ENCODE measurements at regions not wholly inside any gene's neighbourhood (a gene's known extent, or its start where the extent isn't known, plus 50 kb on each side); places are given as distances from the start of the nearest gene placed in this dataset.
"Not testable (repeated sequence)": the region's sequence is repeated elsewhere in the genome, so short reads cannot be mapped to it uniquely, and the experiment has no call there.

DNA sequence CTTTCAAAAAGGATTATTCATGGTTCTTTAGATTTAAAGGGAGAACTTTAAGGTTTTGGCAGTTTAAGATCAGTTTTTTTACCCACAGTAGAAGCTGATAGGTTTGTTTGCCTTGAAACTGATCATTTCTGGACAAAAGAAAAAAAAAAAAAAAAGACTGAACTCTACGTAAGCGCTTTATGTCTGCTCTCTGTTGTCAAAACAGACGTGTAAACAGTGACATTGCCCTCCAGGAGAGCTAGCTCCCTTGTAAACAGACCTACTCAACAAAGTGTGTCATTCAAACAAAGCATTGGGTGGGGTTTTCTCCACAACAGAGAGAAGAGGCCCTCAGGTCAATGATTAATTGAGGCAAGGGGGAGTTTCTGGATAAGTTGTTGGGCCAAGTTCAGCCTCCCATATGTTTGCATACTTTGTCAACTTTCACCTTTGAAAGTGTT is 568.1 kb upstream of the LRRN3 start:
- DNase-seq, result no peak

DNA sequence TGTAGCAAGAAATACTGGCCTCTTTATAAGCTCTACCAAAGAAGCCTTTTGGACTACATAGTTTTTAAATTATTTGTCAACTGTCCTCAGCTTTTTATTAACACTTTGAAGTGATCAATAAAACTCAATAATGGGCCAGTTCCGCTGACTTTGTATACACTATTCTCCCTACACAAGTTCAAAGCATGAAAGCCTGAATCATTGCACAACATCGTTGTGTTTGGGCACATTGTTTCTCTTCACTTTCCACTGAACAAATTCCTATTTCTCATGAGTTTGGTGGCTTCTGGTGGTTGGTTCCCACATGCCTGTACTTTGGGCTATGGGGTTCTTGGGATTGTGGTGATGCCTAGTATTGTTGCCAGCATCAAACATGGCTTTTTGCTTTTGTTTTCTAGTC is 561.8 kb upstream of the LRRN3 start:
- DNase-seq, result no peak

DNA sequence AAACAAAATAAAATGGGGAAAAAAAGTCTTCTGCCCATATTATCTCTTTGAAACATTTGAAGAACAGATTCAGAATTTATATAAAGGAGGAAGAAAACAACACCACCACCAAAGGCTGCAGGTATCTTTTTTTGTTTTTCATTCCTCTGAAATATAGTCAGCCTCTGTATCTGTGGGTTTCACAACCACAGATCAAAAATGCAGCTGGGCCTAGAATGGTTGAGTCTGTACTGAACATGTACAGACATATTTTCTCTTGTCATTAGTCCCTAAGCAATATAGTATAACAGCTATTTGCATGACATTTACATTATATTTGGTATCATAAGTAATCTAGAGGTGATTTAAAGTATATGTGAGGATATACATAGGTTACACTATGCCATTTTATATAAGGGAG is 559.7 kb upstream of the LRRN3 start:
- DNase-seq, result no peak

DNA sequence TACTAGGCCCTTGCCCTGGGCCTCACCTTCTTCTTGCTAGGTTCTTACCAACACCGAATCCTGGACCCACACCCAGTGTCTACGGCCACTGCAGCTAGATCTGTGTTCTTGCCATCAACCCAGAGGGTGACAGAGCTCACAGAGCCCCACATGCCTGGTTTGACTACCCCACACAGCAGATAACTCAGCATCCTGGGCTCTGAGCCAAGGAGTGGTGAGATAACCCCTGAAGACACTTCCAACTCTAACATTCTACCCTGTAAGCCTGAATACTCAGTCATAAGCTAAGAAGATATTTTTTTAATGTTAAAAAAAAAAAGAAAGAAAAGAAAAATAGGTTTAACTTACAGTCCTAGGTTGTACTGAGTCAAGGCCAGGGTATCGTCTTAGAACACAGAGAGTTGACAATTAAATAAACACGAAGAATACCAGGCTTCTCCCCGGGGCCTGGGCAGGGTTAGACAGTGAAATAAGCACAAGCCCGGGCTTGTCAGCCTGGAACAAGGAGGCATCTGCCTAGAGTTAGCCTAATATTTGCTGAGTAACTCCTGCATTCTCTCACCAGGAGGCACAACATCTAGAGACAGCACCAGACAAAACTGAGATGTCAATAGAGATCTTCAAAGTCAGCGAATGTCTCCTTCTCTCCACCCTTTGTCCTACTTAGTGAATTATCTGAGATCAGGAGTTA is 556.5 kb upstream of the LRRN3 start:
- DNase-seq, result no peak

DNA sequence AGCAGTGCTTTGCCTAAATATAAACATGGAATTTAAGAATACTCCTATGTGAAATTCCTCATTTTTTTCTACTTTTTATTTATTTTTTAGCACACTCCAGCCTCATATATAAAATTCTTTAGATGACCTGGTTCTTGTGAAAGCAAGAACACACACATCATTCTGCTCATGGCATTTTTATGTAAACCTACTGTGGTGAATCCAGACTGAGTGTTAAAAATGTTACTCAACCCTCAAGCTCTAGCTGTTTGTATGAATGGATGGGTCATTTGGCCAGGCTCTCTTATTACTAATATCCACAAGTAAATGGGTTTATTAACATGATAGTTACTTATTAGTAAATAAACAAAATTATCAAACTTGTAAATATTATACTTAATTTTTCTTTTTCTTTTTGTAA is 551.7 kb upstream of the LRRN3 start:
- DNase-seq, result no peak

DNA sequence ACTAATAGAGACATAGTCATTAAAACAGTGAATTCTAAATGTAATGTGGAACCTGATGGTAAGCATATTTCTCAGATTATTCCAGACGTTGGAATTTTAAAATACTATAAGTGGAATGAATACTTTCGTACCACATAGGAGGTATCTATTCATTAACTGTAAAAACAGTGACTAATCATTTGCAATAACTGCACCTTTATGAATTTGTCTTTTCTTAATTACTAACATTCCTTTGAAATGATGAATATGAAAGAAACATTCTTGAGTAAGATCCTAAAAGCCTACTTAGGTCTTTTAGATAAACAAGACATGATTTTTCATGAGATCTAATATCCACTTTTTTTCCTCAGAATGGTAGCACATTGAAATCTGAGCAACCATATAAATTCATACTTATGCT is 549.0 kb upstream of the LRRN3 start:
- no peak for DNase-seq

DNA sequence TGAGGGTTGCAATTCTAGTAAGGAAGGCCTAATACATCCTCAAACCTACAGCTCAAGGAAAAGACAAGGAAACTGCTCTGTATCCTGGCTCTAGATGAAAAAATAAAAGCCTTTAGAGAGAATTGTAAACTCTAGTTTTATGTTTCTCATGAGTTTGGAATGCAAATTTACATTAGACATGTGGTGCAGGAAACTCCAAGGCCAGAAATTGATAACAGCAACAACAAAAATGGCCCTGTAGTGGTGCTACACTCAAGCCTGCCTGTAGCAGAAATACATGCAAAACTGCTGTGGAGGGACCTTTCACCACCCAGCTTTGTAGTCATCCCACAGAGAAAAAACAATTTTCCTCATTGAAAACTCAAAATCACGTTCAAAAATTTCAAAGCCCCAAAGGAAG is 546.7 kb upstream of the LRRN3 start:
- DNase-seq, result no peak

DNA sequence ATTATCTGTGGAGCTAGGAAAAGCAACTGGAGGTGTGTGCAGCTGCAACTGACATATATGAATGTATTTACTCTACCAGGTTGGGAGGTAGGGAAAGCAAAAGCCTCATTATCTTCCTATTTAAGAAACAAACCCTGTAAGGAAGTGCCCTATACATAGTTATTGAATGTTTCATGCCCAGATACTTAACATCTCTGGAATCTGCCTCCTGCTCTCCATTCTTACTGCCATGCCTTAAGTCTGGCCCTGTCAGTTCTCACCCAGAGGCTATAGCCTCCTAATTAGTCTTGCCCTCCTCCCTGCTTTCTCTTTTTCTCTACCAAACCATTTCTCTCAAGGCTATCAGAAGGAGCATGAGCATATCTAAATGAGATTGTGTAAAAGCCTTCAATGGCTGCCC is 542.6 kb upstream of the LRRN3 start:
- DNase-seq, result no peak

DNA sequence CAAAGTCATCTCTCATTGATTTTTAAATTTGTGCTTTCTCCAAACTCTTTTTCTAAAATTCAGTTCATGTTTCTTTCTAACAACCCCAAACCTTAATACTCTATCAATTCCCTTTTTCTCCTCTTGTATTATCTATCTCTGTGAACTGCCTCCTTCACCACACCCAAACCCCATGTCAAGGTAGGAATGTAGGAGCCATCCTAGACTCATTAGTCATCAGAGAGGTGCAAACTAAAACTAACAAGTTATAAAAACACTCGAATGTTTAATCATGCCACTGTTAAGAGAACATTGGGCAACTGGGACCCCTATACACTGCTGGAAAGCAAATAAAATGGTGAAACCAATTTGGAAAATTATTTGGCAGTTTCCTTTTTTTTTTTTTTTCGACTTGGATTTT is 533.8 kb upstream of the LRRN3 start:
- DNase-seq, result no peak

DNA sequence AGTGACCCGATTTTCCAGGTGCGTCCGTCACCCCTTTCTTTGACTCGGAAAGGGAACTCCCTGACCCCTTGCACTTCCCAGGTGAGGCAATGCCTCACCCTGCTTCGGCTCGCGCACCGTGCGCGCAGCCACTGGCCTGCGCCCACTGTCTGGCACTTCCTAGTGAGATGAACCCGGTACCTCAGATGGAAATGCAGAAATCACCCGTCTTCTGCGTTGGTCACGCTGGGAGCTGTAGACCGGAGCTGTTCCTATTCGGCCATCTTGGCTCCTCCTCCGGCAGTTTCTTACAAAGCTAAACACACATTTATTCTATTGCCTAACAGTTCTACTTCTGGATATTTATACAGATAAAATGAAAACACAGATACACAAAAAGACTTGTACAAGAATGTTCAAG is 527.6 kb upstream of the LRRN3 start:
- DNase-seq, result not testable (repeated sequence)

DNA sequence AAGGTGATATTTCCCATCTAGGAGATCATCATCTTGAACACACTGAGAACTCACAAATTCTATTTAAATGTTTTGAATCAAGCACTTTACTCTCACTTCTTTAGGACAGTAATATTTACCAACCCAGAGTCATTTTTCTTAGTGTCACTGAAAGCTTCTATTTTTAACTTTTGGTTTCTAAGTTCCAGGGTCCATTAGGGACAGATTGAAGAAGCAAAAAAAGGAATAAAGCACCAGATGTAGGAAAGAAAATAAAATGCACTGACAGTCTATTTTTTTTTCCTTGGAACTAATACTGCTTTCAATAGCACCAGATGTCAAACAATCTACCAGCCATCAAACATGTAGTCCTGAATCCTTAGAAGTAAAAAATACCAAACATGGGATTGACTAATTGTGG is 526.7 kb upstream of the LRRN3 start:
- no peak for DNase-seq

DNA sequence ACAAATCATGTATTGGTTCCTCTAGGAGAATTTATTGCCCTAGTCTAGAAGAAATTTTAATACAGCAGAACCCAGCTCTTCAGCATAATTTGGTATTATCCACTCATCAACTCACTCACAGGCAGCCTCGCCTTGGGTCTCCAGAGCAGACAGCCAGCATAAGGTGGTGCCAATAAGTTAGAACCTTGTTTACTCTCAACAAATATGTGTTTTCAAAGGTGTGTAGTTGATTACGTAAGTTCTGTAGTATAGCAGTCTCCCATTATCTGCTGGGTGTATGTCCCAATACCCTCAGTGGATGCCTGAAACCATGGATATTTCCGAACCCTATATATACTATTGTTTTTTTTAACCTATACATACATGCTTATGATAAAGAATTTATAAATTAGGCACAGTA is 522.5 kb upstream of the LRRN3 start:
- no peak for DNase-seq

DNA sequence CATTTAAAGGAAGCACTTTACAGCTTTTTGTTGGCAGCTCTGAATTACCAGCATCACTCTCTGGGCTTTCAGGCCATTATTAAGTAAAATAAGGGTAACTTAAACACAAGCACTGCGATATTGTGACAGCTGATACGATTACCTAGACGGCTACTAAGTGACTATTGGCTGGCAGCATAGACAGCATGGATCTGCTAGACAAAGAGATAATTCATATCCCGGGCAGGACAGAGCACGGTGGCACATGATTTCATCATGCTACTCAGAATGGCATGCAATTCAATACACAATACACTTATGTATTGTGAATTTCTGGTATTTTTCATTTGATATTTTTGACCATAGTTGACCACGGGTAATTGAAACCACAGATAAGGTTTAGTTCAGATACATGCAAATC is 522.0 kb upstream of the LRRN3 start:
- DNase-seq, result no peak

DNA sequence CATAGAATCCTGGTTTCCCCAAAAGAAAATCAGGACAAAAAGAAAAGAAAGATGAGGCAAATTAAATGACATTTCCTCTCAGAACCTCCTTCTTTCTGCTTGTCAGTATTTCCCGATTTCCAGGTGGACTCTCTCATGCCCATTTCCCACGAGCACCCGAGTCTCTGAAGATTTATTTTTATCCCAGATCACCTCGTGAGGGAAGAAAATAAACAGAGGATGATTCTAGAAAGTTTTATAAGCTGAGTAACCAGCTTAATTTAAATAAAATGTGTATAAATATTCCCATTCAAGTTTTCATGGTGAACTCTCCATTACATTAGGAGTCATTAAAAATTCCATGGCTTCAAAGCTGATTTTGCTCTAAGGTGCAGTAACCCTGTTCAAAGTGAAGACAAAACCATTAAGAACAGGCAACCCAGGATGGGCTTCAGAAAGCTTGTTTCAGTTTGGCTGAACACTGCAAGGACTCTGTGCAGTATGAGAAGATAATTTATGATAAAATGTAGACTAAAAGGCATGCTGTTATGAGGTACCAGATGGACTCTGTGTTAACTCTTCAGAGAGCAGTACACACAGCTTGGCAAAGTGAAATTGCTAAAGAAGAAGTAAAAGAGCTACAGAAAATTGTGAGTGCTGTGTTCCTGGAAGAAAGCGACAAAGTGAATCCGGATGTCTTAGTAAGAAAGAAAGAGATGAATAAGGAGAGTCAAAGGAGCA is 521.3 kb upstream of the LRRN3 start:
- DNase-seq, result no peak

DNA sequence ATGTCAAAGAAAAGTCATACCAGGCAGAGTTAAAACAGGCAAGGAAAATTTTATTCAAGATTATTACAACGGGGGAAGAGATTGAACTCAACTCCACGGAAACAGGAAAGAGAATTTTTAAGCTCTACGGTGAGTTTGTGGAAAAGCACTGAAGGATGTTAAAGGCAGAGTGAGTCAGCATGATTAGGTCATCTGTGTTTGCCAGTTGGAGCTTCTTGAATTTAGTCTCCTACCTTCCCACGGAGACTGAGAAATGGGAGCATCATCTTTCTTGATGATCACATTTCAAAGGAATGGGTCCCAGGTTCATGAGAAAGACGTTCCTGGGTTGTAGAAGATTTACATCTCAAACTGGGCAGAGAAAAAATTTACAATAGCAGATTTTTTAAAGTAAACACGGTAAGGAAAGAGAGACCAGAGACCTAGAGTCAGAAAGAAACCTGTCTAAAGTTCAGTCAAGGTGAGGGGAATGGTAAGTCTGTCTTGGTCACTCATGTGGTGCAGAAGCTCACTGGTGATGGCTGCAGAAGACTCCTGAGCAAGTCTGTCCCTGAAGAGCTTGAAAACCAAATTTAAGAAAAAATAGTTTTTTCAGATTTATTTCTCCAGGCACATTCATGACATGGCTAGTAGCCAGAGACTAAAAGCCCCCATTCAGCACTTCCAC is 516.9 kb upstream of the LRRN3 start:
- DNase-seq, result no peak

DNA sequence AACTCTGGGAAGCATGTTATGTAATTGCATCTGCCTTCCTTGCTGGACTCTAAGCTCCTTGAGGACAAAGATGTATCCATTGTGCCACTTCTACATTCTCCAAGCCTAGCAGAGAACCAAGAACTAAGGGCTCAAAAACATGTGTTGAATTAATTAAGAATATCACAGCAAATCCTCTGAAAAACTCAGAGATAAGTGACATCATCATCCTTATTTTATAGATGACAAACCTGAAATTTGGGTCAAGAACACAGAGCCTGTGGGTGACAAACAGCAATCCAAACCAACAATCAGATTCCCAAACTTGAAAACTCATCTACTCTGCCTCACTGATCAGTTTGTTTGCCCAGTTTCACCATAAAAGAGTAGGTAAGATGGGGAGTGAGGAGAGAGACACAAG is 503.6 kb upstream of the LRRN3 start:
- no peak for DNase-seq

DNA sequence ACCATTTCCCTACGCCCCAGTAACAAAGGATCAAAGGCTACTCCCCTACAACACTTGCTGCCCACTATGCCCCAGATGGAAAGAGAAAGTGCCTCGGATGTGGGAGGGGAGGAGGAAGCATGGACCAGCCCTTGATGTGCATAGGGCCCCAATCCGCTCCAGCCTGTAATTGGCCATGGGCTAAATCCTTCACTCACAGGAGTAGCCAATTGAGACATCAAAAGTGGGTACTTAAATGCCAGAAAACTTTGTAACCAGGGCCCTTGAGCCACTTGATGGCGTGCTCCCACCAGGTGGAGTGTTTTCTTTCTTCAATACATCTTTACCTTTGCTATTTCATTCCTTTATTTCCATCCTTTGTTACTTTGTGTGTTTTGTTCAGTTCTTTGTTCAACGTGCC is 500.5 kb upstream of the LRRN3 start:
- DNase-seq, result no peak

DNA sequence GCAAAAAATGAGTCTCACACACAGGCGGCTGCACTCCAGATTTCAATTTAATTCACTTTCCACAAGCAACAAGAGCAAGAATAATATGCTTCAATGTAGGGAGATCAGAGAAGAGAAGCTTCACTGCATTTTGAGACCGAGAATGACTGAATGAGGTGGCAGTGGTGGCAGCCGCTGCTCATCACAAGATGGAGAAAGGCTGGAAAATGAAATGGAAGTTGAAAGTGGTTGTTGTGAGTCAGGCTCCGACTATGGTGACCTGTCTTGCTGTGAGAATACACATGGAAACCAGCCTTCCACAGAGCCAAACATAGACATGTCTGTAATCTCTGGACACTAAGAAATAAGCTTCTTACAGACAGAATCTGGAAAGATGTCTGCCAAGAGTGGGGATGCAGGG is 499.6 kb upstream of the LRRN3 start:
- no peak for DNase-seq

DNA sequence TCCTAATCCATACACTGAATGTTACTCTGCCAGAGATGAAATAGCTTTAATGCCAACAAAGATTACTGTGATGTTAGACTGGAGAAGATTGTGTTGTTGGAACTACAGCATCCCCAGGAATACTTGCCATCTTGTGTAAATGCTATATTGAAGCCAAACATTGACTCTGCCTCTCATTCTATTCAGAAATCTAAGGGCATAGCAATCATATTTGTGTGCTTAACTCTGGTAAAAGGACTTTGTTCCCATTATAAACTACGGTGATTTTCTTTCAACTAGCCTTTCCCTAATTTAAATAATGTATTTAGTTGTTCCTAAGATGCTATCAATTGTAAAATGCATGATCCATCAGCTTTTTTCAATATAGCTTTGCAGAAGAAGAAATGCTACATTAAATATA is 498.4 kb upstream of the LRRN3 start:
- no peak for DNase-seq

DNA sequence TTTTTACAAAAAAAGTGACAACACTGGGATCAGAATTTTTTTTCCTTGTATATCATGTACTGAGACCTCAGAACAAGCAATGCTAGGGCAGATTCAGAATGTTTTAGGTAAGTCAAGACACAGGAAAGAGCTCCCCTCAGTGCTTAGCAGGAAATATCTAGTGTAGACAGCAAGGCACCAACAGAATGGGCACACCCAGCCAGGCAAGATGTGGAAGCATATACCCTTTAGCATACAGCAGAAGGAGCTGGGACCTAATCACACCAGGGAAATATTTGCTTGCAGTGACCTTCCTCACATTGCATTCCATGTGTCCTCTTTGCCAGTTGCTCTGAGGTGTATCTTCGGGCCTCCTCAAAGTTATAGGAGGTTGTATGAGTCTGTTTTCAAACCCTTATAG is 497.6 kb upstream of the LRRN3 start:
- no peak for DNase-seq

DNA sequence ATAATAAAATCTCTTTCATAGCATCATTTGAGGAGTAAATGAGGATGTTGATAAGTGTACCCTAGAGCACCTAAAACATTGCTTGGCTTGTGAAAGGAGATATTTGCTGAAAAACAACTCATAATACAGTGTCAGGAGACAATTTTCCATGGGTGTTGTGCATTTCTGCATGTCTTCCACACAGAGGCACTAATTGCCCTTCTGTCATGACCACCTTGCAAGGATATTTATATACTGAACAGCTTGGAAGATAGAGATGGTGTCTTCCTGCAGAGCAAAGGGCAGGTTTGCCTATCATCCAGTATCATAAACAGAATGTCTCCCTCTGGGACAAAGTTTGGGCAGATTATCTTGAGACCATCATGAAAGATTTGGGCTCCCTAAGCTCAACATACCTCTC is 495.2 kb upstream of the LRRN3 start:
- no peak for DNase-seq

DNA sequence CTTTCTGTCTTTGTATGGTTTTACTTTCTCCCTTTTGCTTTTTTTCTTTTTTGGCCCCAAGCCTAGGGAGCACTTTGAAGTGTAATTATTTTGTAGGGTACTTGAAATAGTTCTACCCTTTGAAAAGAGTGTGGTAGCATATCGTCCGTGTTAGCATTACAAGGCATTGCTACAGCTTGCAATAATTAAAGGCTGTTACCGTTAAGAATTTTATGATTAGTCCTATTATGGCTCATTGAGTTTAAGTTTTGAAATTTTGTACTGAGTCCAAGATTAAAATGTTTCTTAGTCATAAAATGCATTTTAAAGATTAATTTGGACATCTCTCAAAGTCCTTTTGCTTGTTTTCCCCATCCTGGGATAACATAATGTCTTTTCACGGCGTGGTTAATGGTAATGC is 490.0 kb upstream of the LRRN3 start:
- no peak for DNase-seq

DNA sequence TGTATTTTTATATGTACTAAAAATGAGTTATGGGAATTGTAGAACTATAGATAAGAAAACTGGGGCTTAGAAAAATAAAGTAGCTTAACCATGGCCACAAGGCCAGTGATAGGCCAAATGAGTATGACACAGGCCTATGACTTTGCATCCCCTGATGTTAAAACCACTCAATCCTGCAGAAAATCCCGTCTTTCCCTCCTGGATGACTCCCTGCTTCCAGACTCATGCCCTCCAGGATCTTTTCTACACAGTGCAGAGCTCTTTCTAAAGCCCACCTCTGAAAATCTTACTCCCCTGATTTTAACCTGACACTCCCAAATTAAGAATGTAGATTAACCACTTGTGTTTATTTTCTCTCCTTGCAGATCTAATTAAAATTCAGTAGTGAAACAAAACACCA is 489.2 kb upstream of the LRRN3 start:
- no peak for DNase-seq

DNA sequence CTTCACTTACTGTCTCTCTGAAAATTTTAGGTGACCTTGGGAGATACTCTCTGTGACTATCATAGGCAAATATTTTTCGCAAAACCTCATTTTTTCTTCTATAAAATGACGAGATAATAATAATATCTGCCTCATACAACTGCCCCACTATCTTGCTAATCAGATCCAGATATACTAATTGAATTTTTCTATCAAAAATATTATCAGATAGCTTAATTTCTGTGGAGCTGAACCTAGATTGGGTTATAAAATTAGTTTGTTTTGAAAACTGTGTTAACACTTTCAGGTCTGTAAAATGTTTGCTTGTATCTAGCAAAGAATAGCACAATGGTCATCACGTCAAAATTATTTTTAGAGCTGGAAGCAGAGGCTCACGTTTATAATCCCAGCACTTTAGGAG is 486.7 kb upstream of the LRRN3 start:
- no peak for DNase-seq

DNA sequence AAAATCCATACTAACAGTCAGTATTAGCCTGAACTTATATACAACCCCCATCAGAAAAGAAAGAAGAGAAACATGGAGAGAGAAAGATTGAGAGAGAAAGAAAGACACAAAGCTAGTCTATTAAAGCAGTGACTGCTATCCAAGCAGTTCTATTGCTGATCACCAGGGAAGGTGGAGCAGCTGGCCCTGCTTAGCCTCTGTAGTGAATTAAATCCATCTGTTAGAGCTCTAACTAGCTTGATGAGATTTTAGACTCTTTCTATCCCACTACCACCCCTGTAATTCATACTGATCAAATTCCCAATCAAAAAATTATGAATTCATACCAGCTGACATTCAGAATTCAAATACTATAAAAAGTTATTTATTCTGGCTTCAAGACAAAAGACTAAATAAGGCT is 486.0 kb upstream of the LRRN3 start:
- no peak for DNase-seq

Data from inflammatory macrophage treated with lipopolysaccharide for 1 hour (primary cell).